ENCODE measurements at regions not wholly inside any gene's neighbourhood (a gene's known extent, or its start where the extent isn't known, plus 50 kb on each side); places are given as distances from the start of the nearest gene placed in this dataset.

GRCh38 chr7:136256491-136256890 lies 279.3 kb upstream of the MTPN start:
- no peak for DNase-seq (ENCODE audit: low read depth in 2 of 2)

- DNase-seq (ENCODE audit: low read depth in 2 of 2), result no peak
Observed at GRCh38 chr7:136254148-136254547, 277.0 kb upstream of the MTPN start.

DNA sequence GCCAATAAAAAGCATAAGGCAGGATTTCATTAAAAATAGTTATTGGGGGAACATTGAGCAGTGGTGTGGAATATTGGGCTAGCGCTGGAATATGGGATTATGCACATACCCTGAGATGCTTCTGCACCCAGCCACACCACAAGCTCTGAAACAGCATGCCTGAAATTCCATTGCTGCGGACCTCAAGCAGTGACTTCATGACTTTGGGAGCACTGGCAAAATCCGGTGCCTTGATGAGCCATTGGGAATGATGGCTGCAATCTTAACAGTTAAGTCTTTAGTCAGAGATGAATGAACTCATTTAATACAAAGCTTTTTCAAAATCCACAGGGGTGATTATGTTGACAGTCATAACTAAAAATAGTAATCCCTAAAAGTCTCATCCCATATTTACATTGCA lies 274.7 kb upstream of the MTPN start:
- DNase-seq (ENCODE audit: low read depth in 2 of 2), result no peak

- DNase-seq (ENCODE audit: low read depth in 2 of 2), result no peak
Observed at GRCh38 chr7:136247211-136247610, 270.1 kb upstream of the MTPN start.

- DNase-seq (ENCODE audit: low read depth in 2 of 2), result no peak
Observed at GRCh38 chr7:136245327-136246004, 268.3 kb upstream of the MTPN start.

- no peak for DNase-seq (ENCODE audit: low read depth in 2 of 2)
Observed at GRCh38 chr7:136234040-136234439, 256.9 kb upstream of the MTPN start.

- DNase-seq (ENCODE audit: low read depth in 2 of 2), result no peak
Observed at GRCh38 chr7:136230210-136230609, 253.1 kb upstream of the MTPN start.

GRCh38 chr7:136229790-136230189 lies 252.6 kb upstream of the MTPN start:
- DNase-seq (ENCODE audit: low read depth in 2 of 2), result no peak

- no peak for DNase-seq (ENCODE audit: low read depth in 2 of 2)
Observed at GRCh38 chr7:136228171-136228570, 251.0 kb upstream of the MTPN start.

- DNase-seq (ENCODE audit: low read depth in 2 of 2), result no peak
Observed at GRCh38 chr7:136214356-136214755, 237.2 kb upstream of the MTPN start.

DNA sequence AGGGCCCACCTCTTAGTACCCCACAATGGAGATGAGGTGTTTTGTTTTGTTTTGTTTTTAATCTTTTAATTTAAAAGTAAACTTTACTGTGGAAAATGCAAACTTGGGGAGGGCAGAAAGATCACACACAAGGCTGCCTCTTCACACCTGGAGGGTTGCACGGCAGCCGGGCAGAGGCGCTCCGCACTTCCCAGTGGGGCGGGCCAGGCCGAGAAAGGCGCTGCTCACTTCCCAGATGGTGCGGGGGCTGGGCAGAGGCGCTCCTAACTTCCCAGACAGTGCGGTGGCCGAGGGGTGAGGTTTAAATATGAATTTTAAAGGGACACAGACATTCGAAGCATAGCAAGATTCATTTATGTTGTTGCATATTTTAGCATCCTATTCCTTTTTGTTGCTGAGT lies 235.9 kb upstream of the MTPN start:
- DNase-seq (ENCODE audit: low read depth in 2 of 2), result no peak

DNA sequence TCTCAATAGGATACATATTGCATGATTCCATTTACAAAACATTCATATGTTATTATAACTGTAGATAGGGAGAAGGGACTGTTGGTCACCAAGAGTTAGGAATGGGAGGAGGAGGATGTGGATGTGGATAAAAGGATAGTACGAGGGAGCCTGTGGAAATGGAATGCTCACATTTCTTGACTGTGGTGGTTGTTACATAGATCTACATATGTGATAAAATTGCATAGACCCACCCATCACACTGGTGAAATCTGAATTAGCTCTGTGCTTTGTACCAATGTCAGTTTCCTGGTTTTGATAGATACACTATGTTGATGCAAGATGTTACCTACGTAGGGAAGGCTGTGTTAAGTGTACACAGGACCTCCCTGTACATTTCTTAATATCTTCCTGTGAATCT lies 233.5 kb upstream of the MTPN start:
- no peak for DNase-seq (ENCODE audit: low read depth in 2 of 2)

DNA sequence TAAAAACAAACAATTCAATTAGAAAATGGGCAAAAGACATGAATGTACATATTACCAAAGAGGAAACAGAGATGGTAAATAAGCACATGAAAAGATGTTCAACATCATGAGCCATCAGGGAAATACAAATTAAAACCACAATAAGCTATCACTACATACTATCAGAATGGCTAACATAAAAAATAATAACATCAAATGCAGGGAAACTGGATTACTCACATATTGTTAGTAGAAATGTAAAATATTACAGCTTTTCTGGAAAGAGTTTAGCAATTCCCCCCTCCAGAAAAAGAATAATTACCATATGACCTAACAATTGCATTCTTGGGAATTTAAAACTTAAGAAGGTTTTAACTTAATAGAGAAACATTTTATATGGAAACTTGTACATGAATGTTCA lies 232.9 kb upstream of the MTPN start:
- no peak for DNase-seq (ENCODE audit: low read depth in 2 of 2)

DNA sequence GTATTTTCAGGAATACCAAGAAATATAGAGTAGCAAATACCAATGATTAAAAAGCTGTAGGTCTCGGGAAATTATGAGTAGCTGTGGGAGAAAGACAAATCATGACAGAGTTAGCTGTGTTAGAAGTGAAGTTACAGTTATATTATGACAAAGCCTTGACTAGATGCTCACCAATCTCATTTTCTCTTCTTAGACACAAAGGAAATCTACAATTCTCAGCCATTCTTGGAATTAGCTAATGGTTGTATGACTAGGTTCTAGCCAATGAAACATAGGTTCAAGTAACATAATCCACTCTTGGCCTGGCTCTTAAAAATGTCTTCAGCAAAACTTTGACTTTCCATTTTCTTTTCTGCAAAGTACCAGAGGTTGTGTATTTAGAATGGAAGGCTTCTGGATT lies 228.8 kb upstream of the MTPN start:
- no peak for DNase-seq (ENCODE audit: low read depth in 2 of 2)

DNA sequence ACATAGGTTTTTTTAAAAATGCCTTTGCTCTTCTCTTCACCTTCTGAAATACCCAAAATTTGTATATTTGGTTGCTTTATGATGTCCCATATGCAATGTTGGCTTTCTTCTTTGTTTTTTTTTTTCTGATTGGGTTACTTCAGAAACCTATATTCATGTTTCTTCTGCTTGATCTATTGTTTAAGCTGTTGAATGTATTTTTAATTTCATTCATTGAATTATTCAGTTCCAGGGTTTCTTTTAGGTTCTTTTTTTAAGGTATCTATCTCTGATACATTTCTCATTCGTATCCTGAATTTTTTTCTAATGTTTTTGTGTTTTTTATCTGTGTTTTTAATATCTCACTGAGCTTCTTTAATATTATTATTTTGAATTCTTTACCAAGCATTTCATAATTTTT lies 221.0 kb upstream of the MTPN start:
- DNase-seq (ENCODE audit: low read depth in 2 of 2), result no peak

DNA sequence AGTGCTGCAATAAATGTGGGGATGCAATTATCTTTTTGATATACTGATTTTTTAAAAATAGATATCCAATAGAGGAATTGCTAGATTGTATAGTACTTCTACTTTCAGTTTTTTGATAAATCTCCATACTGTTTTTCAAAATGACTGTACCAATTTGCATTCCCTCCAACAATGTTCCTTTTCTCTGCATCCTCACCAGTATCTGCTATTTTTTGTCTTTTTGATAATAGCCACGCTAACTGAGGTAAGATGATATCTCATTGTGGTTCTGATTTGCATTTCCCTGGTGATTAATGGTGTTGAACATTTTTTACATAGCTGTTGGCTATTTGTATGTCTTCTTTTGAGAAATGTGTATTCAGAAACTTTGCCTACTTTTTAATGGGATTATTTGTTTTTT lies 217.7 kb upstream of the MTPN start:
- no peak for DNase-seq (ENCODE audit: low read depth in 2 of 2)

DNA sequence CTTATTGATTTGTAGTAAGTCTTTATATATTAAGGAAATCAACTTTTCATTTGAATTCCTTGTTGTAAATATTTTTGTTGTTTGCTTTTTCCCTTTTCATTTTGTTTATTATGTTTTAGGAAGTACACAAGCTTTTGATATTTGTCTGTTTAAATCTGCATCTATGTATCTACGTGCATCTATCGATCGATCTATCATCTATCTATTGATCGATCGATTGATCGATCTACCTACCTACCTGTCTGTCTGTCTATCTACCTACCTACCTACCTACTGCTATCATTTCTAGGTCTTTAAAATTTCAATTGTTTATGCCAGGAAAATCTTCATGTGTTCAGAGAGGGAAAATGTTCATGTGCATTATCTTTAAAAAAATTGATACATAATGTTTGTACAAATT lies 216.8 kb upstream of the MTPN start:
- DNase-seq (ENCODE audit: low read depth in 2 of 2), result no peak

DNA sequence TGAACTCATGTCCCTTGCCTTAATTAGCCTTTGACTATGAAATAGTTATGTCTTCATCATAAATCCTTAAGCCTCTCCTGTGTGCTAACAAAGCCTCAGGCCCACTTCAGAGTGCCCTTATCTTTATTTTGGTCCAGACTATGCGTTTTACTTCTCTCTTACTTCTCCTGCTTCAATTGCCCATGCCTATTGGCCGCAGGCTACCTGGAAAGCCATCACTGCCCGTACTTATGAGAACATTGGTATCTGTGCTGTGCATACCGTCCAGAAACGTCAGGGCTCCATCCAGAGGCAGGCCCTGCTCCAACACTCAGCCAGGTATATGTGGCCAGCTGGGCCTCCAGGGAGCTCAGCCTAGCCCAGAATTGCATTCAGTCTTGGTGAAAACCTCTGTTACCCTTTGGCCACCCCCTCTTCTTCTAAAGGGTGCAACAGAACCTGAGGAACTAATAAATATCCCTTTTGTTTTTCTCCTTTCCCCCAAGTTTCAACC lies 212.4 kb upstream of the MTPN start:
- DNase-seq (ENCODE audit: low read depth in 2 of 2), result no peak

- no peak for DNase-seq (ENCODE audit: low read depth in 2 of 2)
Observed at GRCh38 chr7:136186281-136186680, 209.1 kb upstream of the MTPN start.

- DNase-seq (ENCODE audit: low read depth in 2 of 2), result no peak
Observed at GRCh38 chr7:136184719-136185118, 207.6 kb upstream of the MTPN start.

DNA sequence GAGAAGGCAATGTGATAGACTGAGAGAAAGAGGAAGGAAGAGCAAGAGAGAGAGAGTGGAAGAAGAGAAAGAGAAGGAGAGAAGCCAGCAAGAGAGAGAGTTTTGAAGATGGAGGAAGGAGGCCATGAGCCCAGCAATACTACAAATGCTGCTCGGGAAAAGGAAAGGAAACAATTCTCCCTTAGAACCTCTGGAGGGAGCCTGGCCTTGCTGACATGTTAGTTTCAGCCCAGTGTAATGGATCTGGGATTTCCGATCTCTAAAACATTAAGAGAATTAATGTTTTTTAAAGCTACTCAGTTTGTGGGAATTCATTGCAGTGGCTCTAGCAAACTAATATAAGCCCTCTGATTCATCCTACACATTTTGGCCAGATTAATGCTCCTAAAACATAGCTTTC lies 206.8 kb upstream of the MTPN start:
- DNase-seq (ENCODE audit: low read depth in 2 of 2), result no peak

- DNase-seq (ENCODE audit: low read depth in 2 of 2), result no peak
Observed at GRCh38 chr7:136180984-136181383, 203.8 kb upstream of the MTPN start.

DNA sequence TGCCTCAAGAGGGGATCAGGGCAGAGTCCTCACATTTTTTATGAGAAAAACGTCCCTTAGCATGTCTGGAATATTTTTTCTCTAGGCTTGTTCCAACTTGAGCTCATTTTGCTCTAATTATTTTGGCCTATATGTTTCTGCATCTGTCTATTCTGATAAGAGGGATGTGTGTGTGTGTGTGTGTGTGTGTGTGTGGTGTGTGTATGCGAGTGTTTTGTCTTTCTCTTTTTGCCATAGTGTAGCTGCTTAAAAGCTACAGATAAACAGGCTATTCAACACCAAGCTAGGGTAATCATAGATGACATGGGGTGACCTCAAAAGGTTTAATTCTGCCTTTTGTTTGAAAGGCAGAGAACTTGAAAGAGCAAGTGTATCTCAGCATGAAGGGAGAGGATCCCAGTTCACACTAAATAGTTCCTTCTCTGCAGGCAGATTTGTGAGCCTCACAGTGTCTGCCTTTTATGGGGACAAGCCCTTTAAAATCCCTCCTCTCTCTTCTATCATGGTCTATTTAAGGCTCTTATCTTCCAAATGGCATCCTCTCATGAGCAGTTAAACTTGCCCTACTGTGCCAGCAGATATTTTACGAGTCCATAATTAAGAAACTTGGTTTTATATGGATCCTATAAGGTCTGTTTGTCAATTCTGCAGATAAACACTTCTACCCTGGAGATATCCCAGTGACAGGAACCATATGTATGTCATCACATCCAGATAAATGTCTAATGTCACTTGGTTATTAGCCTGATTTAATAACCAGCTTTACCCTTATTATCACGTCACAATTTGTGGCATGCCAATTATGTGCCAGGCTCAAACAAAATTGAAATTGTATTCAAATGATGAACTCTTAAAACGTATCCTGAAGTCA lies 202.9 kb upstream of the MTPN start:
- DNase-seq (ENCODE audit: low read depth in 2 of 2), result no peak
